ENCODE measurements at regions not wholly inside any gene's neighbourhood (a gene's known extent, or its start where the extent isn't known, plus 50 kb on each side); places are given as distances from the start of the nearest gene placed in this dataset.

GRCh38 chr6:14266266-14266665, 148.7 kb downstream of the CD83 start:
- TF ChIP-seq CTCF (IDR thresholded peaks at IDR 0.05): no peak
- TF ChIP-seq TCF7L2 (IDR thresholded peaks at IDR 0.05; ENCODE audit: low read depth, low read length): no peak
